GM12872 (cell line): ENCODE measurements at regions not wholly inside any gene's neighbourhood (a gene's known extent, or its start where the extent isn't known, plus 50 kb on each side); places are given as distances from the start of the nearest gene placed in this dataset.

ENCODE experiments used
- CTCF ChIP-seq: IDR thresholded peaks from 3 replicates; pipeline ENCODE4 v1.5.1; 2011; ENCODE audit warnings: low read depth, mild to moderate bottlenecking, low read length, moderate library complexity; ENCODE audit not compliant: insufficient read depth

DNA sequence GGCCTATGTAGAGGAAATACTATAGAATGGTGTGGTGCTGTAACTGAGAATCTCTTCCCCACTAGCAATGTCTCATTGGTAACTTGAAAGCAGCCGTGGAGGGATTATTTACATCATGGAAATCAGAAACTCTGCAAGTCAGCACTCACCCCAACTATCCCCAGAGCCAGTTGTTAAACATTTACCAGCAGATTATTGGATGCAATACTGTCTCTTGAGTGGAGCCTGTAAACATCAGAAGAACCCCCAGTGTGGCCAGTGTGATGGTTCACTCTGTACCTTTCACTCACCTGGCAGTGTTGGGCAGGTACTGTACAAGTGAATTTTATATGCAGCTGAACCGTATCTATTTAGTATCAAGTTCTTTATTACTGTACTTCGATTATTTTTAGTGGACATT lies 299.8 kb upstream of the SALL1 start:
- TF ChIP-seq CTCF, result no peak

DNA sequence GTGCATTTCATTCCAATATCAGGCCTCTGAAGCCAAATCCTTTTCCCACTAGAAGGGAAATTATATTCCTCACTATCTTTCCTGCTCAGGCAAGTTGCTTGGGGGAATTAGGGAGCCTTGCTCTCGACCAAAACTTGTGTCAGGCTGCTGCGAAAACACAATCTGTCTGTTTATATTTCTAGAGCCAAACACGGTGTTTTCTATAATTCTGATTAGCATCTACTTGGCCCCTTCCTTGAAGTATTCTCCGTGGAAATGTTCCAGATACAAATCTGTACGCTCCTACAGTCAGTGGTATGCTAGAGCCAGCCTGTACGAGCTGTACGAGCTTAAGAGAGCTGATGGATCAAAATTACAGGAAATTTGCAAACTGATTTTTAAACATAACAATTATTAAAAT lies 299.3 kb upstream of the SALL1 start:
- TF ChIP-seq CTCF, result no peak

- TF ChIP-seq CTCF, result no peak
These were observed 298.4 kb upstream of the SALL1 start for GRCh38 chr16:51449441-51449840.

GRCh38 chr16:51445250-51445649 lies 294.2 kb upstream of the SALL1 start:
- TF ChIP-seq CTCF, result no peak

DNA sequence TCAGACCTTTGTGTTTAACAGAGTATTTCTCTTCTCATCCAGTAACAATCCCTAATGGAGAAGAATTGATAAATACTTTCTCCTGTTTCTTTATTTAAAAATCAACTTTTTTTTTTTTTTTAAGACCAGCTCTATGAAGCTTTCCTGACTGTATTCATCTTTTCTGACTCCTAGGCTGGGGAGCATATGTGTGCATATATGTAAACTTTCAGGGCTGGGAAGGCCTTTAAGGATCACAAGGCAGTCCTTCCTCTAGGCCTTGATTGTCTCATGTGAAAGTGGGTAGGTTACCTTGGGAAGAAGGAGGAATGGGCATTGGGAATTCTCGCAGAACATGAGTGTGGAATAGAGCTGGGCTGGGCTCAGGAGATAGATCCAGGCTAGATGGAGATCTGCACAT lies 292.9 kb upstream of the SALL1 start:
- TF ChIP-seq CTCF, result no peak

DNA sequence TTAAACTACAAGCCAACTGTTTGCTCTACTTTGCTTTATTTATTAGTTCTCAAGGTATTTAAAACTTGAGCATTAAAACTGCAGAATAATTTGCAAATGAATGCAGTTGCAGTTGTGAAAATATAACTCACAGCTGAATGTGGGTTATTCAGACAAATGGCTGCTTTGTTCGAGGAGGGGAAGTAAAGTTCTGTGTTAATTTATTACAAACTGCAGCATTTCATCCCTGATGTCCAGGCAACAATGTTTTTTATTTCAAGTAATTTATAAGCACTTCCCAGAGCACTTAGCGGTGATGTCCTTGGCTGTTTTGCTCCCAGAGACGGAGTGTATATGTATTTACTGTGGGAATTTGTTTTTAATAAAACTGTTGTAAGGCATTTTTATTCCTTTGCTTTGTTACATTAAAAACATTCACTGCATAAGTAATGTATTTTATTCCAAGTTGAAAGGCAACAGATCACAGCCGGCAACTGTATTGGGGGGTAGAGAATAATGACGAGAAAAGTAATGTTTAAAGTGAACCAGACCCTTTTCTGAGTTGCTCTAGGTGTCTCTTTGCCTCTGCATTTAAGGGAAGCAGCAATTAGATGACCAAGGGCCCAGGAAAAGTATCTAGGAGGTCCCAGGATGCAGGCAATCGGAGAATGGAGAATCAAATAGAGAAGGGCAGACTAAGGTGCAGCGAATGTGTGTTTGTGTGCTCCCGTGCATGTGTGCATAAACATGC lies 291.2 kb upstream of the SALL1 start:
- TF ChIP-seq CTCF, result no peak

DNA sequence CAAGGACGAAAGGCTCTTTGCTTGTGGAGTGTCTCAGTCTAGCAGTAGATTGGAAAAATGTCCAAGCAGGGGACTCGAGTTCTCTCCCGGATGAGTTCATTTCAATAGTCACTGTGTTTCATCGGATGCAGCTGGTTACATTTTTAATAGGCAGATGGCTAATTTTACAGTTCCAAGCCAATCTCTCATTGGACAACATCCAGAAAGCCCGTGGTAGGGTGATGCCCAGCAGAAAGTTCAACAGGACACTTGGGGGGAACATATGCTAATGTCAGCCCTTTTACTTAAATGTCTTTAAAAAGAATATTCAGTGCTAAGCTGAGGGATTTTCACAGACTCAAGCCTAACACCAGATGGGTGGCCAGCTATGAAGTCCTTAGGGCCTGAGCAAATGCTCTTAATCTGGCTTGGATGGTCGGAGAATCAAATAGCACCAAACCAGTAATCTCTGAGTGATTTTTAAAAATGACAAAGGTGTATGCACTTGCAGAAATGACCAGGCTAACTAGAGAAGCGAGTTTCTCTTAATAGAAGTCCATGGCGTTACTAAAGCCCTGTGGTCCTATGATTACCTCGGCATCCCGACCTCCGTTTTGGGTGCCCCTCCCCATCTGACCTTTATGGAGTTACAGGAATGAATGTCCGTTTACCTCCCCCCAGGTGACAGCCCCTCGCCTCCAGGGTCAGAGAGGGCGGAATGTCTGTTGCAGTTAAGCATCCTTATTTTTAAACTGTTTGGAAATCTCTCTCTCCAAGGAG lies 289.2 kb upstream of the SALL1 start:
- no peak for TF ChIP-seq CTCF
